Kidney (tissue), 13 donors: ENCODE measurements at regions not wholly inside any gene's neighbourhood (a gene's known extent, or its start where the extent isn't known, plus 50 kb on each side); places are given as distances from the start of the nearest gene placed in this dataset.
A peak's percentile ranks its signal among the peaks of the same experiment; 100 is the strongest.

Experiments used
- DNase-seq, 5 donors: peaks; one replicate each; pipeline ENCODE4 v3.0.0-alpha.2; 2013 to 2020
- FAIRE-seq: peaks from 2 replicates; lab custom pipeline; 2012; peaks lifted over from hg19 to GRCh38; lab: Jason Lieb, UNC
- H3K27ac ChIP-seq, 2 donors: one replicate each; pipeline ENCODE4 v1.7.0; 2013; ENCODE audit warnings: low read depth in 2 of 2, low read length in 2 of 2, inconsistent platforms in 1 of 2
- H3K27me3 ChIP-seq: one replicate; pipeline ENCODE4 v1.7.1; 2013; ENCODE audit warnings: low read length, inconsistent platforms; ENCODE audit not compliant: control insufficient read depth, insufficient read depth
- H3K36me3 ChIP-seq, 3 donors: one replicate each; pipeline versions ENCODE4 v1.7.0 to v1.7.1; 2013; ENCODE audit warnings: low read length in 3 of 3, control low read depth in 1 of 3, inconsistent platforms in 1 of 3; ENCODE audit not compliant: insufficient read depth in 3 of 3, control insufficient read depth in 2 of 3
- H3K4me1 ChIP-seq, 3 donors: one replicate each; pipeline versions ENCODE4 v1.7.0 to v1.7.1; 2013; ENCODE audit warnings: low read length in 3 of 3, inconsistent platforms in 1 of 3, low read depth in 1 of 3; ENCODE audit not compliant: control insufficient read depth in 2 of 3, insufficient read depth in 2 of 3
- H3K4me3 ChIP-seq, 3 donors: one replicate each; pipeline versions ENCODE4 v1.7.0 to v1.8.1; 2013; ENCODE audit warnings: low read length in 3 of 3, control low read depth in 1 of 3, inconsistent platforms in 1 of 3
- H3K9ac ChIP-seq, 3 donors: one replicate each; pipeline versions ENCODE4 v1.7.0 to v1.7.1; 2013; ENCODE audit warnings: low read length in 3 of 3, control low read depth in 1 of 3, inconsistent platforms in 1 of 3
- H3K9me3 ChIP-seq, 3 donors: one replicate each; pipeline versions ENCODE4 v1.7.0 to v1.7.1; 2013; ENCODE audit warnings: low read length in 3 of 3, control low read depth in 1 of 3, inconsistent platforms in 1 of 3; ENCODE audit not compliant: control insufficient read depth in 2 of 3, insufficient read depth in 1 of 3
- CTCF ChIP-seq: IDR thresholded peaks from 3 replicates; pipeline ENCODE4 v1.5.1; 2012; ENCODE audit warnings: mild to moderate bottlenecking, moderate library complexity, borderline replicate concordance; ENCODE audit not compliant: insufficient read depth; ENCODE audit errors: extremely low read depth
- intact Hi-C: fragments of 100-400 bp; cut with DNase I; formaldehyde crosslinking; loops from one replicate; pipeline ENCODE4 v1.11.1; 2022
- donor health status: control.
- donor health status: control.
- donor health status: control.
- donor health status: control.
- donor health status: control.
- donor health status: DM: yes; HTN: yes; CAD: no.
- donor health status: Normal renal cell carcinoma (clear cell type).

GRCh38 chr2:199707593-199708185, 143.3 kb downstream of the FTCDNL1 start:
- FAIRE-seq (no peak), DNase-seq (no peak)
- no peak overlapping the region for H3K9ac ChIP-seq
- no peak overlapping the region for H3K27ac ChIP-seq
- intact Hi-C loops = no loop called here
- H3K4me1 ChIP-seq = no peaks in the 10 kb centered on the region
- TF ChIP-seq CTCF = no peak
- no peaks in the 10 kb centered on the region for H3K36me3 ChIP-seq
- H3K9me3 ChIP-seq = no peaks in the 10 kb centered on the region
- no peak overlapping the region for H3K4me3 ChIP-seq
- H3K27me3 ChIP-seq = no peaks in the 10 kb centered on the region

GRCh38 chr2:199705538-199705937, 145.5 kb downstream of the FTCDNL1 start:
- Histone ChIP-seq H3K27ac (no peak overlapping the region), H3K4me1 (no peaks in the 10 kb centered on the region), H3K9ac (no peak overlapping the region), H3K27me3 (no peaks in the 10 kb centered on the region), H3K4me3 (no peak overlapping the region), H3K36me3 (no peaks in the 10 kb centered on the region), H3K9me3 (no peaks in the 10 kb centered on the region)
- FAIRE-seq (no peak), DNase-seq (no peak)
- intact Hi-C loops = no loop called here
- no peak for TF ChIP-seq CTCF

- no peaks in the 10 kb centered on the region for H3K4me1 ChIP-seq
- DNase-seq (peak in 1 of 5 donors; percentile 9), FAIRE-seq (no peak)
- no peaks in the 10 kb centered on the region for H3K36me3 ChIP-seq
- no peak overlapping the region for H3K9ac ChIP-seq
- no peaks in the 10 kb centered on the region for H3K9me3 ChIP-seq
- no peak overlapping the region for H3K27ac ChIP-seq
- H3K27me3 ChIP-seq = no peaks in the 10 kb centered on the region
- TF ChIP-seq CTCF = peak; percentile 41
- intact Hi-C loops = no loop called here
- H3K4me3 ChIP-seq = no peak overlapping the region
These were observed 146.4 kb downstream of the FTCDNL1 start for GRCh38 chr2:199704358-199705238.
